ENCODE measurements at regions not wholly inside any gene's neighbourhood (a gene's known extent, or its start where the extent isn't known, plus 50 kb on each side); places are given as distances from the start of the nearest gene placed in this dataset.

DNA sequence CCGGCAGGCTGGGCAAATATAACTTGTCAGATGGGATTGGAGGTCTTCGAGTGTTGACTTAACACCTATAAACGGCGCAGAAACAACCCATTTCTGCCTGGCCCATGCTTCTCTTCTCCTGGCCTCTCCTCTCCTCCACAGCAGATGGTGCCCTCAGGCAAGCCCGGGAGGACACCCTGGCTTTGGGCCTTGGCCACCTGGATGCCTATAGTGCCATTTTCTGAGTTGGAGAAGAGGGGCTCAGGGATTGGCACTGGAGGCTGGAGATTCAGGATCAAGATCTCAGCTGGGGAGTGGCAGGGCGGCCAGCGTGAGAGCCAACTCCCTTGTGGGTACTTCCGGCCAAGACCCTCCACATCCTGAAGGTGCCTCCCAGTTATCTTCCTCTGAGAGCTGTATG, 211.9 kb upstream of the PMEPA1 start:
- Histone ChIP-seq H3K4me3 (replicated peaks; ENCODE audit: insufficient read depth, low read length) (no peak overlapping the region), H3K27me3 (ENCODE audit: insufficient read depth, poor library complexity, severe bottlenecking) (no peaks in the 10 kb centered on the region), H3K27ac (replicated peaks) (no peak overlapping the region)
- TF ChIP-seq, protein P1, sequence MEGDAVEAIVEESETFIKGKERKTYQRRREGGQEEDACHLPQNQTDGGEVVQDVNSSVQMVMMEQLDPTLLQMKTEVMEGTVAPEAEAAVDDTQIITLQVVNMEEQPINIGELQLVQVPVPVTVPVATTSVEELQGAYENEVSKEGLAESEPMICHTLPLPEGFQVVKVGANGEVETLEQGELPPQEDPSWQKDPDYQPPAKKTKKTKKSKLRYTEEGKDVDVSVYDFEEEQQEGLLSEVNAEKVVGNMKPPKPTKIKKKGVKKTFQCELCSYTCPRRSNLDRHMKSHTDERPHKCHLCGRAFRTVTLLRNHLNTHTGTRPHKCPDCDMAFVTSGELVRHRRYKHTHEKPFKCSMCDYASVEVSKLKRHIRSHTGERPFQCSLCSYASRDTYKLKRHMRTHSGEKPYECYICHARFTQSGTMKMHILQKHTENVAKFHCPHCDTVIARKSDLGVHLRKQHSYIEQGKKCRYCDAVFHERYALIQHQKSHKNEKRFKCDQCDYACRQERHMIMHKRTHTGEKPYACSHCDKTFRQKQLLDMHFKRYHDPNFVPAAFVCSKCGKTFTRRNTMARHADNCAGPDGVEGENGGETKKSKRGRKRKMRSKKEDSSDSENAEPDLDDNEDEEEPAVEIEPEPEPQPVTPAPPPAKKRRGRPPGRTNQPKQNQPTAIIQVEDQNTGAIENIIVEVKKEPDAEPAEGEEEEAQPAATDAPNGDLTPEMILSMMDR (IDR thresholded peaks at IDR 0.05; ENCODE audit: insufficient read depth, low read length): no peak
- TF ChIP-seq POLR2AphosphoS5 (IDR thresholded peaks at IDR 0.05; ENCODE audit: low read depth): no peak
- TF ChIP-seq, protein P2, sequence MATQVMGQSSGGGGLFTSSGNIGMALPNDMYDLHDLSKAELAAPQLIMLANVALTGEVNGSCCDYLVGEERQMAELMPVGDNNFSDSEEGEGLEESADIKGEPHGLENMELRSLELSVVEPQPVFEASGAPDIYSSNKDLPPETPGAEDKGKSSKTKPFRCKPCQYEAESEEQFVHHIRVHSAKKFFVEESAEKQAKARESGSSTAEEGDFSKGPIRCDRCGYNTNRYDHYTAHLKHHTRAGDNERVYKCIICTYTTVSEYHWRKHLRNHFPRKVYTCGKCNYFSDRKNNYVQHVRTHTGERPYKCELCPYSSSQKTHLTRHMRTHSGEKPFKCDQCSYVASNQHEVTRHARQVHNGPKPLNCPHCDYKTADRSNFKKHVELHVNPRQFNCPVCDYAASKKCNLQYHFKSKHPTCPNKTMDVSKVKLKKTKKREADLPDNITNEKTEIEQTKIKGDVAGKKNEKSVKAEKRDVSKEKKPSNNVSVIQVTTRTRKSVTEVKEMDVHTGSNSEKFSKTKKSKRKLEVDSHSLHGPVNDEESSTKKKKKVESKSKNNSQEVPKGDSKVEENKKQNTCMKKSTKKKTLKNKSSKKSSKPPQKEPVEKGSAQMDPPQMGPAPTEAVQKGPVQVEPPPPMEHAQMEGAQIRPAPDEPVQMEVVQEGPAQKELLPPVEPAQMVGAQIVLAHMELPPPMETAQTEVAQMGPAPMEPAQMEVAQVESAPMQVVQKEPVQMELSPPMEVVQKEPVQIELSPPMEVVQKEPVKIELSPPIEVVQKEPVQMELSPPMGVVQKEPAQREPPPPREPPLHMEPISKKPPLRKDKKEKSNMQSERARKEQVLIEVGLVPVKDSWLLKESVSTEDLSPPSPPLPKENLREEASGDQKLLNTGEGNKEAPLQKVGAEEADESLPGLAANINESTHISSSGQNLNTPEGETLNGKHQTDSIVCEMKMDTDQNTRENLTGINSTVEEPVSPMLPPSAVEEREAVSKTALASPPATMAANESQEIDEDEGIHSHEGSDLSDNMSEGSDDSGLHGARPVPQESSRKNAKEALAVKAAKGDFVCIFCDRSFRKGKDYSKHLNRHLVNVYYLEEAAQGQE (IDR thresholded peaks at IDR 0.05; ENCODE audit: insufficient replicate concordance, low read depth): no peak
- TF ChIP-seq GABPA (IDR thresholded peaks at IDR 0.05; ENCODE audit: low read depth): no peak
- TF ChIP-seq SPI1 (IDR thresholded peaks at IDR 0.05; ENCODE audit: borderline replicate concordance, low read depth): no peak
- DNase-seq (ENCODE audit: low read depth in 1 of 2, low spot score in 1 of 2): no peak

DNA sequence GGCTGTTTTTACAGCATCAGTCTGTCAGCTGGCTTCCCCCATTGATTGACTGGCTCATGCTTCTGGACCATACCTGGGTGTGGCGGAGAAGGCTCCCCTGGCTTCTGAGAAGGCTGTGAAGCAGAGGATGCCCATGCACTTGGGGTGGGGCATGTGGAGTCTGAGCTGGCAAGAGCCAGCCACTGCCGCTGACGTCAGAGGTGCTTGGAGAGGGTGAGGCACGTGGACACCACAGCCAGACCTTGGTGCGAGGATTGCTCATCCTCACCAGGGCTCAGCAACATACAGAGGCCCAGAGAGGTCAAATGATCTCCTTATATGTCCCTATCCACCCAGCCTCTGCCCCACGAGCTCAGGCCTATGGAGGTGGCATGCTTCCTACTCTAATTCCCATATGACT, 211.2 kb upstream of the PMEPA1 start:
- TF ChIP-seq POLR2AphosphoS5 (IDR thresholded peaks at IDR 0.05; ENCODE audit: low read depth) (no peak), SPI1 (IDR thresholded peaks at IDR 0.05; ENCODE audit: borderline replicate concordance, low read depth) (no peak), GABPA (IDR thresholded peaks at IDR 0.05; ENCODE audit: low read depth) (no peak)
- TF ChIP-seq, protein P1 (IDR thresholded peaks at IDR 0.05; ENCODE audit: insufficient read depth, low read length): no peak
- TF ChIP-seq, protein P2 (IDR thresholded peaks at IDR 0.05; ENCODE audit: insufficient replicate concordance, low read depth): no peak
- Histone ChIP-seq H3K27me3 (ENCODE audit: insufficient read depth, poor library complexity, severe bottlenecking) (no peaks in the 10 kb centered on the region), H3K4me3 (replicated peaks; ENCODE audit: insufficient read depth, low read length) (no peak overlapping the region), H3K27ac (replicated peaks) (no peak overlapping the region)
- DNase-seq (ENCODE audit: low read depth in 1 of 2, low spot score in 1 of 2): no peak

DNA sequence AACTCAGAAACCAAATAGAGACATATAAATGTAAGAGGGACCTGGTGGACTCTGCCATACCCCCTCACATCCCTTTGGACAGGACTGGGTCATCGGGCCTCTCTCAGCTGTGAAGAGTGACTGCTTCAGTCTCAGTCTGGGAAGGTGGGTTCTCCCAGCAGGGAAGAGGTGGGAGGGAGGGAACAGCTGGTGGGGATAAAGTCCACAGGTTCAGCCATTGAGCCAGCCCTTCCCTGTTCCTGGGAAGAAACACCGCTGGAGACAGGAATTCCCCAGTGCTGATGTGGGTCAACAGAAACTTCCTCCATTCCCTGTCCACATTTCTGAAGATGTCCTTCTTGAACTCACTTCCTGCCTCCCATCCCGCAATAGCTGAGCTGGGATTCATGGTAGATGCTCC, 209.2 kb upstream of the PMEPA1 start:
- no peak for TF ChIP-seq POLR2AphosphoS5 (IDR thresholded peaks at IDR 0.05; ENCODE audit: low read depth)
- TF ChIP-seq, protein P2 (IDR thresholded peaks at IDR 0.05; ENCODE audit: insufficient replicate concordance, low read depth): no peak
- no peak for TF ChIP-seq SPI1 (IDR thresholded peaks at IDR 0.05; ENCODE audit: borderline replicate concordance, low read depth)
- TF ChIP-seq, protein P1 (IDR thresholded peaks at IDR 0.05; ENCODE audit: insufficient read depth, low read length): no peak
- TF ChIP-seq GABPA (IDR thresholded peaks at IDR 0.05; ENCODE audit: low read depth): no peak
- no peak overlapping the region for H3K4me3 ChIP-seq (replicated peaks; ENCODE audit: insufficient read depth, low read length)
- DNase-seq (ENCODE audit: low read depth in 1 of 2, low spot score in 1 of 2): no peak
- H3K27ac ChIP-seq (replicated peaks): no peak overlapping the region
- H3K27me3 ChIP-seq (ENCODE audit: insufficient read depth, poor library complexity, severe bottlenecking): no peaks in the 10 kb centered on the region
